Psoas muscle (tissue), 7 donors: ENCODE measurements at regions not wholly inside any gene's neighbourhood (a gene's known extent, or its start where the extent isn't known, plus 50 kb on each side); places are given as distances from the start of the nearest gene placed in this dataset.
"Not testable (repeated sequence)": the region's sequence is repeated elsewhere in the genome, so short reads cannot be mapped to it uniquely, and the experiment has no call there.

Source experiments
- ATAC-seq, 4 donors: fragments of 200-7000 bp; cut with Tn5 transposase; one replicate each; pipeline ENCODE4 v1.9.1; 2020; ENCODE audit warnings: moderate library complexity in 3 of 4, mild to moderate bottlenecking in 2 of 4
- DNase-seq, 2 donors: peaks; one replicate each; pipeline ENCODE4 v3.0.0-alpha.2; 2020
- H3K27ac ChIP-seq: fragments of 200-600 bp; one replicate; pipeline ENCODE4 v1.8.0; 2022
- H3K27me3 ChIP-seq, 3 donors: fragments of 200-600 bp in 1 of 3; one replicate each; pipeline versions ENCODE4 v1.6.1 to v1.8.0; 2013 to 2022; ENCODE audit warnings: low read length in 2 of 3, mild to moderate bottlenecking in 2 of 3, moderate library complexity in 1 of 3; ENCODE audit not compliant: insufficient read depth in 3 of 3
- H3K36me3 ChIP-seq, 2 donors: fragments of 200-600 bp in 1 of 2; one replicate each; pipeline versions ENCODE4 v1.6.1 to v1.8.0; 2013 to 2022; ENCODE audit warnings: low read depth in 1 of 2, mild to moderate bottlenecking in 1 of 2, moderate library complexity in 1 of 2; ENCODE audit not compliant: insufficient read depth in 1 of 2
- H3K4me1 ChIP-seq: fragments of 200-600 bp; one replicate; pipeline ENCODE4 v1.8.0; 2022
- H3K4me3 ChIP-seq: fragments of 200-600 bp; one replicate; pipeline ENCODE4 v1.8.0; 2022; ENCODE audit warnings: mild to moderate bottlenecking
- H3K9me3 ChIP-seq: fragments of 200-600 bp; one replicate; pipeline ENCODE4 v1.8.0; 2022
- WGBS, 3 donors: extraction: QIAGEN DNeasy Blood & Tissue Kit; methylation state at CpG; one replicate each; pipeline versions ENCODE4 v1.1.6 to v1.1.7; 2013; 5-methylcytosine and 5-hydroxymethylcytosine counted together
- intact Hi-C, 2 donors: fragments of 100-400 bp; cut with DNase I; formaldehyde crosslinking; loops; one replicate each; pipeline versions ENCODE4 v1.11.0 to v1.14.2; 2022
- TF ChIP-seq, protein P1 (sequence below): fragments of 200-600 bp; IDR thresholded peaks from one replicate; pipeline ENCODE4 v1.8.0; 2022; ENCODE audit warnings: antibody characterized with exemption
- donor health status: healthy with polysubstance abuse.
- donor health status: DM: no; HTN: no; CAD: no; lungs with moderate emphysema.
- donor health status: Bipolar disorder and iron deficiency.
- donor health status: healthy.
- donor health status: DM: yes; HTN: yes; CAD: no.
- donor health status: DM: no; HTN: no; CAD: no.
- donor health status: DM: yes; HTN: yes; CAD: no.

DNA sequence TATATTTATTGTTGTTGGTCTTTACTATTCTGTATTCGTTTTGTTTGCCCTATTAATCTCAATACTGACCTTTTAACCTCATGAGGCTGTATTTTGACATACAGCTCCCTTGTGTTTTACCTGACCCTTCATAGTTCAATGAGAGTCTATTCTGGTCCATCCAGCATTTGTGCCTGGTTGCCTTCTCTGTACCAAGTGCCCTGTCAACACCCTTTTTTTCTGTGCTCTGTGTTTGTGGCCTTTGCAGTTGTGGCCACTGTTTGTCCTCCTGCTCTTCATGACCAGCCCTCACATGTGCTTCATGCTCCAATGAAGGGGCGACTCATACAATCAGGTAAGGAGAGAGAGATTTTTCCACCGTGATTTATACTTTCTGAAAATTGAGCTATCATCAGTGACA, 368.2 kb downstream of the IL20RB start:
- H3K4me3 ChIP-seq = no peak overlapping the region
- H3K4me1 ChIP-seq = no peaks in the 10 kb centered on the region
- intact Hi-C loops = no loop called here
- DNase-seq (no peak), ATAC-seq (no peak)
- H3K27ac ChIP-seq = no peak overlapping the region
- 63 to 68% (median 65%) methylated on average over 3 of the region's 3 CpGs for WGBS, 3 donors
- peaks cover 0 to 3% (median 0%) of the 10 kb centered on the region in 3 donors for H3K27me3 ChIP-seq
- H3K36me3 ChIP-seq = no peaks in the 10 kb centered on the region
- TF ChIP-seq, protein P1, sequence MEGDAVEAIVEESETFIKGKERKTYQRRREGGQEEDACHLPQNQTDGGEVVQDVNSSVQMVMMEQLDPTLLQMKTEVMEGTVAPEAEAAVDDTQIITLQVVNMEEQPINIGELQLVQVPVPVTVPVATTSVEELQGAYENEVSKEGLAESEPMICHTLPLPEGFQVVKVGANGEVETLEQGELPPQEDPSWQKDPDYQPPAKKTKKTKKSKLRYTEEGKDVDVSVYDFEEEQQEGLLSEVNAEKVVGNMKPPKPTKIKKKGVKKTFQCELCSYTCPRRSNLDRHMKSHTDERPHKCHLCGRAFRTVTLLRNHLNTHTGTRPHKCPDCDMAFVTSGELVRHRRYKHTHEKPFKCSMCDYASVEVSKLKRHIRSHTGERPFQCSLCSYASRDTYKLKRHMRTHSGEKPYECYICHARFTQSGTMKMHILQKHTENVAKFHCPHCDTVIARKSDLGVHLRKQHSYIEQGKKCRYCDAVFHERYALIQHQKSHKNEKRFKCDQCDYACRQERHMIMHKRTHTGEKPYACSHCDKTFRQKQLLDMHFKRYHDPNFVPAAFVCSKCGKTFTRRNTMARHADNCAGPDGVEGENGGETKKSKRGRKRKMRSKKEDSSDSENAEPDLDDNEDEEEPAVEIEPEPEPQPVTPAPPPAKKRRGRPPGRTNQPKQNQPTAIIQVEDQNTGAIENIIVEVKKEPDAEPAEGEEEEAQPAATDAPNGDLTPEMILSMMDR = no peak
- H3K9me3 ChIP-seq = no peaks in the 10 kb centered on the region

DNA sequence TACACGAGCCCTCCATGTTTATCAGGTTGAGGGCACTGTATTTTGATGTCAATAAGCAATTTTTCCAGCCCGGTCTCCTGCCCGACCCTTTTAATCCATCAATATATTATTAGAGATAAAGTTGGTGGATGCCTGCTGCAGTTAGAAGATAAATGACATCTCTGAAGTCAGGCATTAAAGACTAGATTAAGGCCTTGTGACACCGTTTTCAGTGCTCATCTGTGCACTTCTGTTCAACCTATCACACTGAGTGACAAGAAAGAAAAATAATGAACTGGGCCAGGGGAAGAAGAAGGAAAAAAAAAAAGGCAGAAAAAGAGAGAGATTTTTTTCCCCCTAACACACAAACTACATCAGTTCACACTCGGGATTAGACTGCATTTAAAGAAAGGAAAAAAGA, 371.8 kb downstream of the IL20RB start:
- H3K36me3 ChIP-seq = no peaks in the 10 kb centered on the region
- no peaks in the 10 kb centered on the region for H3K9me3 ChIP-seq
- ATAC-seq (no peak), DNase-seq (no peak)
- WGBS, 3 donors = 59 to 64% (median 63%) methylated on average over 5 of the region's 5 CpGs
- intact Hi-C loops = no loop called here
- TF ChIP-seq, protein P1 = no peak
- H3K27me3 ChIP-seq = peaks cover 0 to 3% (median 0%) of the 10 kb centered on the region in 3 donors
- H3K27ac ChIP-seq = no peak overlapping the region
- H3K4me3 ChIP-seq = no peak overlapping the region
- no peaks in the 10 kb centered on the region for H3K4me1 ChIP-seq

DNA sequence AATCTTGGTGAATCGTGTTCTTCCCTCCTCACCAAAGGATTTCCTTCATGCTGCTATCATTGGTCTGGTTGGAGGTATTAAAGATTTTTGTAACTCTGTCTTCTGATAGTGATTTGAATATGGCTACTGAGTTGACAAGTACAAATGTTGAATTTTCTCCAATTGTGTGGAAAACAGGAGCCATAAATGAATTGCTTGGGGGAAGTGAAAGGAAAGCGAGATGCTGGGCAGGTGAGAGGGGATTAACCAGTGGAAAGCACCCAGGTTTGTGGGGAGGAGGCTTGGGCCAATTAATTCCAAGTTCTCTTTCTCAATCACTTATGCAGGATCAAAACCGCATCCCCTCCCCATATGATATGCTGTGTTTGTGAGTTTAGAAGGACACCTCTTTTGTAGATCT, 372.5 kb downstream of the IL20RB start:
- Histone ChIP-seq H3K36me3 (no peaks in the 10 kb centered on the region), H3K27me3 (peaks cover 0 to 3% (median 0%) of the 10 kb centered on the region in 3 donors), H3K4me1 (no peaks in the 10 kb centered on the region), H3K27ac (no peak overlapping the region), H3K4me3 (no peak overlapping the region), H3K9me3 (no peaks in the 10 kb centered on the region)
- ATAC-seq (no peak), DNase-seq (no peak)
- TF ChIP-seq, protein P1 = no peak
- 83 to 93% (median 83%) methylated on average over 3 of the region's 3 CpGs for WGBS, 3 donors
- intact Hi-C loops = no loop called here

DNA sequence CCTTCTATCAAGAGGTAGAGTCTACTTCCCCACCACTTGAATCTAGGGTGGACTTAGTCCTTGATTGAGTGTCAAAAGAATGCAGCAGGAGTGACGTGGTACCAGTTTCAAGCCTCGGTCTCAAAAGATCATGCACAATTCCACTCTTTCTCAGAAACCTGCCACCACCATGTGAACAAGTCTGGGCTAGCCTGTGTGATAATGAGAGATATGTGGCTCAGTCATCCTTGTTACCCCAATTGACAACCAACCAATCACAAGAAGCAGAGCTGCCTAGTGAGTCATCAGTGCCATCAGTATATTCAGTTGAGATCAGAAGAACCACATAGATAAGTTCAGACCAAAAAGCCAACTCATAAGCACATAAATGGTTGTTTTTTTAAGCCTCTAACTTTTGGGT, 374.5 kb downstream of the IL20RB start:
- H3K36me3 ChIP-seq = no peaks in the 10 kb centered on the region
- peaks cover 0 to 3% (median 0%) of the 10 kb centered on the region in 3 donors for H3K27me3 ChIP-seq
- no peak overlapping the region for H3K27ac ChIP-seq
- intact Hi-C loops = no loop called here
- no peaks in the 10 kb centered on the region for H3K4me1 ChIP-seq
- H3K9me3 ChIP-seq = no peaks in the 10 kb centered on the region
- ATAC-seq (no peak), DNase-seq (no peak)
- no peak overlapping the region for H3K4me3 ChIP-seq
- 86 to 88% (median 87%) methylated on average over 2 of the region's 2 CpGs for WGBS, 3 donors
- TF ChIP-seq, protein P1 = no peak

DNA sequence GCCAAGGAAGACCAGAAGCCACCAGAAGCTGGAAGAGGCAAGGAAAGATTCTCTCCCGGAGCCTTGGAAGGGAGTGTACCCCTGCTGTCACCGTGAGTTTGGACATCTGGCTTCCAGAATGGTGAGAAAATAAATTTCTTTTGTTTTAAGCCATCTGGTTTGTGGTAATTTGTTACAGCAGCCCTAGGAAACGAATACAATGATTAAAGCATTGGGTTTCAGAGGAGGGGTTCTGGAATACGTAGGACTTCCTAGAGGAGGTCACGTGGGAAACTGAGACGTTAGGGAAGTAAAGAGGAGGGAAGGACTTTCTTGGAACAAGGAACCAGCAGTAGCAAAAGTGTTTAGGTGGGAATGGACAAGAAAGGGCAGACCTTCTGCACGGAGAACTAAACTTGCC, 377.7 kb downstream of the IL20RB start:
- H3K27me3 ChIP-seq = peaks cover 0 to 4% (median 0%) of the 10 kb centered on the region in 3 donors
- TF ChIP-seq, protein P1 = no peak
- intact Hi-C loops = no loop called here
- ATAC-seq (no peak), DNase-seq (no peak)
- H3K27ac ChIP-seq = no peak overlapping the region
- no peak overlapping the region for H3K4me3 ChIP-seq
- no peaks in the 10 kb centered on the region for H3K9me3 ChIP-seq
- H3K4me1 ChIP-seq = no peaks in the 10 kb centered on the region
- no peaks in the 10 kb centered on the region for H3K36me3 ChIP-seq
- 20 to 24% (median 23%) methylated on average over 7 of the region's 7 CpGs for WGBS, 3 donors

DNA sequence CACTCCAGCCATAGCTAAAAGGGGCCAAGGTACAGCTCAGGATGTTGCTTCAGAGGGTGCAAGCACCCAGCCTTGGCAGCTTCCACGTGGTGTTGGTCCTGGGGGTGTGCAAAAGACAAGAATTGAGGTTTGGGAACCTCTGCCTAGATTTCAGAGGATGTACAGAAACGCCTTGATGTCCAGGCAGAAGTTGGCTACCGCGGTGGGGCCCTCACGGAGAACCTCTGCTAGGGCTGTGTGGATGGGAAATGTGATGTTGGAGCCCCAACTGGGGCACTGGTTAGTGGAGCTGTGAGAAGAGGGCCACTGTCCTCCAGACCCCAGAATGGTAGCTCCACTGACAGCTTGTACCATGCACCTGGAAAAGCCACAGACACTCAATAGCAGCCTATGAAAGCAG, 380.6 kb downstream of the IL20RB start:
- H3K27me3 ChIP-seq, intact Hi-C loops, ATAC-seq, H3K4me1 ChIP-seq, H3K27ac ChIP-seq, H3K36me3 ChIP-seq, DNase-seq, H3K9me3 ChIP-seq, H3K4me3 ChIP-seq: not testable (repeated sequence)
- WGBS, 3 donors = 59 to 73% (median 70%) methylated on average over 5 of the region's 5 CpGs
